NB4 (cell line): ENCODE measurements at regions not wholly inside any gene's neighbourhood (a gene's known extent, or its start where the extent isn't known, plus 50 kb on each side); places are given as distances from the start of the nearest gene placed in this dataset.
"Not testable (repeated sequence)": the region's sequence is repeated elsewhere in the genome, so short reads cannot be mapped to it uniquely, and the experiment has no call there.

Experiments
- DNase-seq: peaks from one replicate; pipeline ENCODE4 v3.0.0; 2010; ENCODE audit warnings: low read depth
- H3K4me3 ChIP-seq: one replicate; pipeline ENCODE4 v1.5.1; 2011; ENCODE audit warnings: mild to moderate bottlenecking, low read depth, low read length, moderate library complexity
- MYC ChIP-seq: IDR thresholded peaks from 2 replicates; pipeline ENCODE4 v1.6.1; 2011; ENCODE audit warnings: low read depth, low read length
- POLR2A ChIP-seq: IDR thresholded peaks from 2 replicates; pipeline ENCODE4 v1.6.1; 2011; ENCODE audit warnings: mild to moderate bottlenecking; ENCODE audit not compliant: insufficient read length; ENCODE audit errors: extremely low read depth
- TF ChIP-seq, protein P1 (sequence below): IDR thresholded peaks from 2 replicates; pipeline ENCODE4 v1.6.1; 2011; ENCODE audit warnings: low read depth, low read length
- TF ChIP-seq, protein P2 (sequence below): IDR thresholded peaks from one replicate; pipeline ENCODE4 v1.5.1; 2012; ENCODE audit warnings: low read depth, low read length

DNA sequence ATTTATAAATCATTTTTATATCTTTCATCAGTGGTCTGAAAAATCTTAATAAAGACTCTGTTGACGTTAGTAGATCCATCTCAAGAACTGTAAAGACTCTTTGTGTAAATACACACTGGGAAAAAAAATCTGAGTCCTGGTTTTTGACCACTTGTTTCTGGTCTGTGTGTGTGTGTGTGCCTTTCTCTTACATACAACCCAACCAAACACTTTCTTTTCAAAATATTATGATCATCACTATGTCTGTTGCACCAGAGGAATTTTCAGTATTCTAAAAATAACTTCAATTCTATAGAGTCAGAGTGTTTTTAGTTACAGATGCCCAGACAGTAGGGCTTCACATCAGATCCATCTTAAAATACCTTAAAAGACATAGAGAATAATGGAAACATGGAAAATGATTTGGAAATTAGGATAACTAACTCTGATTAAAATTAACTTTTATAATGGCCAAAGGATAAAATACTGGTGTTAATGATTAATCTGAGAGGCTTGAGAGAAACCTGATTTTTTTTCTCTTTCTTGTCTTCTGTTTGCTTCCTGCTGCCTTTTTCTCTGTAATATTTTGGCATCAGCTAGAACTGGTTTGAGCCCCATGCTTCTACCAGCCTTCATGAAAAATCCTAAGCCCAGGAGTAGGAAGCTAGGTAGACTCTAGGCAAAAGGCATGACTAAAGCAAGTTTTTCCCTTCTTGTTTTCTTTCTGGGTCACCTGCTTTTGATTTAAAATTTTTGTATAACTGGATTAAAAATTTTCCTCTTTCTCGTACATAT lies 99.7 kb downstream of the ATXN3L start:
- H3K4me3 ChIP-seq: no peak overlapping the region
- DNase-seq: no peak
- TF ChIP-seq, protein P1, sequence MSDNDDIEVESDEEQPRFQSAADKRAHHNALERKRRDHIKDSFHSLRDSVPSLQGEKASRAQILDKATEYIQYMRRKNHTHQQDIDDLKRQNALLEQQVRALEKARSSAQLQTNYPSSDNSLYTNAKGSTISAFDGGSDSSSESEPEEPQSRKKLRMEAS: no peak
- TF ChIP-seq MYC (no peak), POLR2A (no peak)
- TF ChIP-seq, protein P2, sequence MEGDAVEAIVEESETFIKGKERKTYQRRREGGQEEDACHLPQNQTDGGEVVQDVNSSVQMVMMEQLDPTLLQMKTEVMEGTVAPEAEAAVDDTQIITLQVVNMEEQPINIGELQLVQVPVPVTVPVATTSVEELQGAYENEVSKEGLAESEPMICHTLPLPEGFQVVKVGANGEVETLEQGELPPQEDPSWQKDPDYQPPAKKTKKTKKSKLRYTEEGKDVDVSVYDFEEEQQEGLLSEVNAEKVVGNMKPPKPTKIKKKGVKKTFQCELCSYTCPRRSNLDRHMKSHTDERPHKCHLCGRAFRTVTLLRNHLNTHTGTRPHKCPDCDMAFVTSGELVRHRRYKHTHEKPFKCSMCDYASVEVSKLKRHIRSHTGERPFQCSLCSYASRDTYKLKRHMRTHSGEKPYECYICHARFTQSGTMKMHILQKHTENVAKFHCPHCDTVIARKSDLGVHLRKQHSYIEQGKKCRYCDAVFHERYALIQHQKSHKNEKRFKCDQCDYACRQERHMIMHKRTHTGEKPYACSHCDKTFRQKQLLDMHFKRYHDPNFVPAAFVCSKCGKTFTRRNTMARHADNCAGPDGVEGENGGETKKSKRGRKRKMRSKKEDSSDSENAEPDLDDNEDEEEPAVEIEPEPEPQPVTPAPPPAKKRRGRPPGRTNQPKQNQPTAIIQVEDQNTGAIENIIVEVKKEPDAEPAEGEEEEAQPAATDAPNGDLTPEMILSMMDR: no peak

DNA sequence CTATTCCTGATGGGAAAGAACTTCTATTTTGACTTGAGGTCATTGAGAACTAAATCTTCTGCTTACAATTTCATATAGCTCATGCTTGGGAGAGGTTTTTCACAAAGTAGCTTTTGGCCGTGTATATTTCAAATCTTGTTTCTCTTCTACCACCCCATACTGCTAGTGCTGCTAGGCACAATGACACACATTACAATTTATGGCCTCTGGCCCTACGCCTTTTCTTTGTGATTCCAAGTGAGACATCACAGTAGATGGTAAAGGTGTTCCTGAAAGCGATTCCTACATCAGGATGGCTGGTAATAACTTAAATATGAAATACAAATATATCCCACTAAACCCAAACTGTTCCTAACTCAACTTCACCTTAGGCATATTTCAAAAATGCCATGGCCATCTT lies 101.1 kb downstream of the ATXN3L start:
- no peak overlapping the region for H3K4me3 ChIP-seq
- TF ChIP-seq MYC (no peak), POLR2A (no peak)
- TF ChIP-seq, protein P2: no peak
- TF ChIP-seq, protein P1: no peak
- DNase-seq: no peak

DNA sequence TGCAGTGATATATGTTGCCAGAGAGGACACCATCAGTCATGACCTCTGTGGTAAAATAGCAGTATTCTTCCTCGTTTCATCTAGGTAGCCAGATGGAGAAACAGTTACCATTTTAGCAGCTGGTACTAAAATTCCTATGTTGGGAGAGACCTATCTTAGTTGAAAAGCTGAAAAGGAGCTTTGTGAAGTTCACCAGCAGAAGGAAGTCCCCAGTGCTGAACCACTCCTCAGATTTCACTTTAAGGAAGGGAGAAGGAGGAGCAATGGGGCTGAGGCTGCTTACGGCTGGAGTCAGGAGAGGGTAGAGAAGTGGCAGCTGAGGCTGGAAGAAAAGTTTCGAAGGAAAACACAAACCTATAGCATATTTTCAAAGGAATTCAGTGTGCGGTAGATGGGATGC lies 103.7 kb downstream of the ATXN3L start:
- H3K4me3 ChIP-seq: no peak overlapping the region
- TF ChIP-seq MYC: no peak
- TF ChIP-seq, protein P2: no peak
- TF ChIP-seq, protein P1: no peak
- no peak for DNase-seq

DNA sequence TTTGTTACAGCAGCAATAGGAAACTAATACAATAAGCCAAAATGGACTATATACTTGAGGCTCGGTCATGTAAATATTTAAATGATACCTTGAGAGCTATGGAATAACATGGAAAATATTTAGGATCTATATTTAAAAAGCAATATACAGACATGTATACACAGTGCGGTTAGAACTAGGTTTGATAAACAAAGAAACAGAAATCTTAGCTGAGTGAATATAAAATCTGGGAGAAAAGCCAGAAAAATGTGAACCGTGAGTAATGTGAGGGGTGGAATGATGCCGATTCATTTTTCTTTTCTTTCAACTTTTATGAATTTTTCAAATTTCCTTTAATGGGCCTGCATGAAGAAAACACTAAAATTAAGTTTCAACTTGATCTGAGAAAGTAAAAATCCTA lies 104.1 kb downstream of the ATXN3L start:
- H3K4me3 ChIP-seq: no peak overlapping the region
- TF ChIP-seq MYC (no peak), POLR2A (no peak)
- TF ChIP-seq, protein P1: no peak
- TF ChIP-seq, protein P2: no peak
- DNase-seq: no peak

DNA sequence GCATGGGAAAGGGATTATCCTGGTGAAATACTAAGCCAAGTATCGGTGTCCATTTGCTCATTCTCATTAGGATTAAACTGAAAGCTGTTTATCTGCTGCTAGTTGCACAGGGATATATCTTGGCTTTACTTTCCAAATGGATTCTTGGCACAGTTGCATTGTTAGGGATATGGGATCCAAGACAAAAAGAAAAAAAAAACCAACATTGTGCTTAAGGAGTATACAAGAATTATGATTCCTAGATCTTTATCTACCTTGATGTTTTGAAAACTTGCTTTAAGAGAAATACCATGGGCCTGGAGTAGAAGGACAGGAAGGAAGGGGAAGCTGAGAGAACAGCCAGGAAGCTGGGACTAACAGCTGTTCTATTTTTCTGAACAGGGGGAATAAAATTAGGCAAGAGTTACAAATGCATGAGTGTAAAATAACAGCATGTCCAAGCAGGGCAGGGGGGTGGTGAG lies 107.6 kb downstream of the ATXN3L start:
- TF ChIP-seq, protein P1: no peak
- TF ChIP-seq MYC (no peak), POLR2A (no peak)
- TF ChIP-seq, protein P2: no peak
- no peak overlapping the region for H3K4me3 ChIP-seq
- peak; percentile 5 for DNase-seq

DNA sequence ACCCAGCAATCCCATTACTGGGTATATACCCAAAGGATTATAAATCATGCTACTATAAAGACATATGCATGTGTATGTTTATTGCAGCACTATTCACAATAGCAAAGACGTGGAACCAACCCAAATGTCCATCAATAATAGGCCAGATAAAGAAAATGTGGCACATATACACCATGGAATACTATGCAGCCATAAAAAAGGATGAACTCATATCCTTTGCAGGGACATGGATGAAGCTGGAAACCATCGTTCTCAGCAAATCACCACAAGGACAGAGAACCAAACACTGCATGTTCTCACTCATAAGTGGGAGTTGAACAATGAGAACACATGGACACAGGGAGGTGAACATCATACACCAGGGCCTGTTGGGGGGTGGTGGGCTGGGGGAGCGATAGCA lies 109.7 kb downstream of the ATXN3L start:
- not testable (repeated sequence) for DNase-seq

DNA sequence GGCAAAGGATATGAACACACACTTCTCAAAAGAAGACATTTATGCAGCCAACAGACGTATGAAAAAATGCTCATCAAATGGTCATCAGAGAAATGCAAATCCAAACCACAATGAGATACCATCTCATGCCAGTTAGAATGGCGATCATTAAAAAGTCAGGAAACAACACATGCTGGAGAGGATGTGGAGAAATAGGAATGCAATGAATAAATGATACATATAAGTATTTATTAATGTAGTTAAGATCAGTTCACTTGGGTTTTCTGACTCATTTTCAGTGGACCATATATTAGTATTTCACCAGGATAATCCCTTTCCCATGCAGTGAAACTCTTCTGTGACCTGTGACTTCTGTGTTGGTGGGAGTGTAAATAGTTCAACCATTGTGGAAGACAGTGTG lies 110.1 kb downstream of the ATXN3L start:
- not testable (repeated sequence) for DNase-seq, H3K4me3 ChIP-seq

More for the DNA sequence above, 109.7 kb downstream of the ATXN3L start:
- not testable (repeated sequence) for H3K4me3 ChIP-seq
